OCI-LY7 (cell line): ENCODE measurements at regions not wholly inside any gene's neighbourhood (a gene's known extent, or its start where the extent isn't known, plus 50 kb on each side); places are given as distances from the start of the nearest gene placed in this dataset.

Experiments
- CTCF ChIP-seq: fragments of 200-600 bp; sonication (generic); conservative IDR thresholded peaks from 2 replicates; pipeline ENCODE4 v1.5.1; 2014; ENCODE audit warnings: mild to moderate bottlenecking, antibody characterized with exemption, low read length, moderate library complexity, mixed read lengths
- EZH2phosphoT487 ChIP-seq: fragments of 200-600 bp; sonication (generic); IDR thresholded peaks from 2 replicates; pipeline ENCODE4 v1.6.1; 2018; ENCODE audit warnings: low read depth, borderline replicate concordance, mild to moderate bottlenecking, mixed run types, antibody characterized with exemption, low read length, moderate library complexity, mixed read lengths

GRCh38 chr7:52017802-52018679 lies 701.4 kb upstream of the COBL start:
- peak; percentile 80 for TF ChIP-seq CTCF
- TF ChIP-seq EZH2phosphoT487: no peak
